ENCODE measurements at regions not wholly inside any gene's neighbourhood (a gene's known extent, or its start where the extent isn't known, plus 50 kb on each side); places are given as distances from the start of the nearest gene placed in this dataset.

GRCh38 chr1:47638240-47638639 is 200.4 kb downstream of the FOXD2 start:
- no peaks in the 10 kb centered on the region for H3F3A ChIP-seq (ENCODE audit: low read depth)
- no peaks in the 10 kb centered on the region for H4K20me1 ChIP-seq (ENCODE audit: insufficient read depth, low read length, poor library complexity, severe bottlenecking)
- no peaks in the 10 kb centered on the region for H3K27me3 ChIP-seq (ENCODE audit: insufficient read depth, low read length, poor library complexity, severe bottlenecking)
- TF ChIP-seq CTCF (conservative IDR thresholded peaks at IDR 0.05; ENCODE audit: low read length): no peak
- TF ChIP-seq EZH2phosphoT487 (IDR thresholded peaks at IDR 0.05; ENCODE audit: borderline replicate concordance): no peak
- no peak overlapping the region for H2AFZ ChIP-seq (ENCODE audit: low read length)
- H3K4me1 ChIP-seq (ENCODE audit: insufficient read depth, low read length, poor library complexity, severe bottlenecking): no peaks in the 10 kb centered on the region
- H3K9me3 ChIP-seq (ENCODE audit: insufficient read depth, low read depth, low read length): no peaks in the 10 kb centered on the region
- no peaks in the 10 kb centered on the region for H3K36me3 ChIP-seq (ENCODE audit: insufficient read depth, low read length)
- H3K9ac ChIP-seq (ENCODE audit: low read depth, low read length, poor library complexity, severe bottlenecking): no peak overlapping the region
- H3K4me2 ChIP-seq (ENCODE audit: low read depth, low read length, poor library complexity, severe bottlenecking): no peak overlapping the region
- H3K79me2 ChIP-seq (ENCODE audit: insufficient read depth, low read length): no peaks in the 10 kb centered on the region
- H3K4me3 ChIP-seq (ENCODE audit: low read length, poor library complexity, severe bottlenecking): no peak overlapping the region
- no peaks in the 10 kb centered on the region for H3K9me2 ChIP-seq (replicated peaks; ENCODE audit: low read depth, low read length)

DNA sequence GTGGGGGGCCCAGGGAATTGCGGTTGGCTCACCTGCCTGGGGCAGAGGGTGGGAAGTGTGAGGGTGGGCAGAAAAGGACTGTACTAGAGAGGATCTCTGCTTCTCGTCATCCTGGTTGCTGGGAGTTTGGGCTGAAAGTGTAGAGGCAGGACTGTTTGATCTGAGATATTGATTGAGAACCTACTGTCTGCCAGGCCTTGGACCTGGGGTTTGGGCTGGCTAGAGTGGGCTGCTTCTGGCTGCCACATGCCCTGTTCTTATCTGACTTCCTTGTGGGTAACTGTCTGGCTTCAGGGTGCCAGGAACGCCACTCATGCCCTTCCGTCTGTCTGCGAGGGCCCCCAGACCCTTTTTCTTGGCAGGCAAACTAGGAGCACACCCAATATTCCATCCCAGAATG is 200.9 kb downstream of the FOXD2 start:
- H4K20me1 ChIP-seq (ENCODE audit: insufficient read depth, low read length, poor library complexity, severe bottlenecking): no peaks in the 10 kb centered on the region
- no peaks in the 10 kb centered on the region for H3K9me2 ChIP-seq (replicated peaks; ENCODE audit: low read depth, low read length)
- no peaks in the 10 kb centered on the region for H3K4me1 ChIP-seq (ENCODE audit: insufficient read depth, low read length, poor library complexity, severe bottlenecking)
- H2AFZ ChIP-seq (ENCODE audit: low read length): no peak overlapping the region
- no peaks in the 10 kb centered on the region for H3F3A ChIP-seq (ENCODE audit: low read depth)
- H3K79me2 ChIP-seq (ENCODE audit: insufficient read depth, low read length): no peaks in the 10 kb centered on the region
- no peak for TF ChIP-seq EZH2phosphoT487 (IDR thresholded peaks at IDR 0.05; ENCODE audit: borderline replicate concordance)
- no peak for TF ChIP-seq CTCF (conservative IDR thresholded peaks at IDR 0.05; ENCODE audit: low read length)
- H3K4me3 ChIP-seq (ENCODE audit: low read length, poor library complexity, severe bottlenecking): no peak overlapping the region
- no peak overlapping the region for H3K4me2 ChIP-seq (ENCODE audit: low read depth, low read length, poor library complexity, severe bottlenecking)
- H3K27me3 ChIP-seq (ENCODE audit: insufficient read depth, low read length, poor library complexity, severe bottlenecking): no peaks in the 10 kb centered on the region
- no peaks in the 10 kb centered on the region for H3K36me3 ChIP-seq (ENCODE audit: insufficient read depth, low read length)
- no peaks in the 10 kb centered on the region for H3K9me3 ChIP-seq (ENCODE audit: insufficient read depth, low read depth, low read length)
- no peak overlapping the region for H3K9ac ChIP-seq (ENCODE audit: low read depth, low read length, poor library complexity, severe bottlenecking)

- no peaks in the 10 kb centered on the region for H3K36me3 ChIP-seq (ENCODE audit: insufficient read depth, low read length)
- no peak overlapping the region for H3K4me3 ChIP-seq (ENCODE audit: low read length, poor library complexity, severe bottlenecking)
Measured at GRCh38 chr1:47643306-47644211, 205.7 kb downstream of the FOXD2 start.

More at GRCh38 chr1:47643306-47644211, 205.7 kb downstream of the FOXD2 start:
- Histone ChIP-seq H2AFZ (ENCODE audit: low read length) (no peak overlapping the region), H3K9ac (ENCODE audit: low read depth, low read length, poor library complexity, severe bottlenecking) (no peak overlapping the region), H3K9me3 (ENCODE audit: insufficient read depth, low read depth, low read length) (no peaks in the 10 kb centered on the region), H3F3A (ENCODE audit: low read depth) (no peaks in the 10 kb centered on the region), H3K27me3 (ENCODE audit: insufficient read depth, low read length, poor library complexity, severe bottlenecking) (no peaks in the 10 kb centered on the region), H3K4me1 (ENCODE audit: insufficient read depth, low read length, poor library complexity, severe bottlenecking) (no peaks in the 10 kb centered on the region), H4K20me1 (ENCODE audit: insufficient read depth, low read length, poor library complexity, severe bottlenecking) (no peaks in the 10 kb centered on the region), H3K79me2 (ENCODE audit: insufficient read depth, low read length) (no peaks in the 10 kb centered on the region), H3K4me2 (ENCODE audit: low read depth, low read length, poor library complexity, severe bottlenecking) (no peak overlapping the region), H3K9me2 (replicated peaks; ENCODE audit: low read depth, low read length) (no peaks in the 10 kb centered on the region)
- TF ChIP-seq CTCF (conservative IDR thresholded peaks at IDR 0.05; ENCODE audit: low read length) (no peak), EZH2phosphoT487 (IDR thresholded peaks at IDR 0.05; ENCODE audit: borderline replicate concordance) (no peak)

All from Loucy (cell line).